ENCODE measurements at regions not wholly inside any gene's neighbourhood (a gene's known extent, or its start where the extent isn't known, plus 50 kb on each side); places are given as distances from the start of the nearest gene placed in this dataset.
"Not testable (repeated sequence)": the region's sequence is repeated elsewhere in the genome, so short reads cannot be mapped to it uniquely, and the experiment has no call there.

GRCh38 chr4:104549736-104550135 is 55.0 kb upstream of the CXXC4 start:
- no peak for DNase-seq

GRCh38 chr4:104559502-104559901 is 64.8 kb upstream of the CXXC4 start:
- no peak for DNase-seq

- DNase-seq, result no peak
These were observed 76.6 kb upstream of the CXXC4 start for GRCh38 chr4:104571341-104571740.

GRCh38 chr4:104574371-104574770 is 79.7 kb upstream of the CXXC4 start:
- DNase-seq, result no peak

- no peak for DNase-seq
These were observed 80.6 kb upstream of the CXXC4 start for GRCh38 chr4:104575278-104575677.

- no peak for DNase-seq
These were observed 82.7 kb upstream of the CXXC4 start for GRCh38 chr4:104577405-104577804.

- not testable (repeated sequence) for DNase-seq
These were observed 86.8 kb upstream of the CXXC4 start for GRCh38 chr4:104581476-104581875.

GRCh38 chr4:104582056-104582455 is 87.4 kb upstream of the CXXC4 start:
- DNase-seq, result not testable (repeated sequence)

- peak; percentile 76 for DNase-seq
These were observed 94.7 kb upstream of the CXXC4 start for GRCh38 chr4:104589264-104589868.

GRCh38 chr4:104591510-104591911 is 96.8 kb upstream of the CXXC4 start:
- DNase-seq, result peak; percentile 96

GRCh38 chr4:104592183-104592582 is 97.5 kb upstream of the CXXC4 start:
- DNase-seq, result peak; percentile 66

- DNase-seq, result peak; percentile 11
These were observed 98.3 kb upstream of the CXXC4 start for GRCh38 chr4:104593019-104593418.

- DNase-seq, result no peak
These were observed 101.5 kb upstream of the CXXC4 start for GRCh38 chr4:104596189-104596588.

- no peak for DNase-seq
These were observed 120.8 kb upstream of the CXXC4 start for GRCh38 chr4:104615496-104615895.

GRCh38 chr4:104615926-104616325 is 121.2 kb upstream of the CXXC4 start:
- no peak for DNase-seq

GRCh38 chr4:104616401-104616820 is 121.7 kb upstream of the CXXC4 start:
- no peak for DNase-seq

GRCh38 chr4:104625706-104626105 is 131.0 kb upstream of the CXXC4 start:
- no peak for DNase-seq

GRCh38 chr4:104629601-104630000 is 134.9 kb upstream of the CXXC4 start:
- no peak for DNase-seq

- no peak for DNase-seq
These were observed 135.6 kb upstream of the CXXC4 start for GRCh38 chr4:104630272-104630671.

- DNase-seq, result no peak
These were observed 136.3 kb upstream of the CXXC4 start for GRCh38 chr4:104631000-104631399.

GRCh38 chr4:104641418-104641817 is 146.7 kb upstream of the CXXC4 start:
- DNase-seq, result peak; percentile 80

GRCh38 chr4:104642521-104642920 is 147.8 kb upstream of the CXXC4 start:
- no peak for DNase-seq

- DNase-seq, result no peak
These were observed 149.1 kb upstream of the CXXC4 start for GRCh38 chr4:104643805-104644204.

- DNase-seq, result no peak
These were observed 154.9 kb upstream of the CXXC4 start for GRCh38 chr4:104649631-104650030.

- not testable (repeated sequence) for DNase-seq
These were observed 167.6 kb upstream of the CXXC4 start for GRCh38 chr4:104662269-104662668.
